Neutrophil (primary cell): ENCODE measurements at regions not wholly inside any gene's neighbourhood (a gene's known extent, or its start where the extent isn't known, plus 50 kb on each side); places are given as distances from the start of the nearest gene placed in this dataset.

ENCODE experiments used
- H3K27ac ChIP-seq: fragments of 200-600 bp; sonication (generic); 2 replicates; pipeline ENCODE4 v1.5.1; 2016; ENCODE audit warnings: mild to moderate bottlenecking, moderate library complexity
- H3K27me3 ChIP-seq: fragments of 200-600 bp; sonication (generic); 2 replicates; pipeline ENCODE4 v1.6.0; 2016; ENCODE audit warnings: mild to moderate bottlenecking
- H3K36me3 ChIP-seq: fragments of 200-600 bp; sonication (generic); 2 replicates; pipeline ENCODE4 v1.5.1; 2017
- H3K4me1 ChIP-seq, 2 experiments: fragments of 200-600 bp in 1 of 2; sonication (generic) in 1 of 2; 1 replicate in 1 of 2; 2 replicates in 1 of 2; pipeline versions ENCODE4 v1.5.1 to v1.6.1; 2013 to 2016; ENCODE audit warnings: low read depth in 1 of 2, low read length in 1 of 2, mild to moderate bottlenecking in 1 of 2, moderate library complexity in 1 of 2; ENCODE audit not compliant: control insufficient read depth in 1 of 2, insufficient read depth in 1 of 2
- H3K4me3 ChIP-seq, 2 experiments: fragments of 200-600 bp in 1 of 2; sonication (generic) in 1 of 2; 1 replicate in 1 of 2; 2 replicates in 1 of 2; pipeline ENCODE4 v1.5.1; 2013 to 2016; ENCODE audit warnings: low read depth in 1 of 2, low read length in 1 of 2, mild to moderate bottlenecking in 1 of 2, moderate library complexity in 1 of 2
- H3K9me3 ChIP-seq: fragments of 200-600 bp; sonication (generic); 2 replicates; pipeline ENCODE4 v1.5.1; 2016
- CTCF ChIP-seq: fragments of 200-600 bp; sonication (generic); IDR thresholded peaks from 2 replicates; pipeline ENCODE4 v1.5.1; 2016; ENCODE audit warnings: antibody characterized with exemption

GRCh38 chr5:99814321-99815063, 720.7 kb upstream of the FAM174A start:
- Histone ChIP-seq H3K4me3 (no peak overlapping the region), H3K4me1 (no peaks in the 10 kb centered on the region), H3K9me3 (no peaks in the 10 kb centered on the region), H3K36me3 (no peaks in the 10 kb centered on the region), H3K27ac (no peak overlapping the region), H3K27me3 (no peaks in the 10 kb centered on the region)
- no peak for TF ChIP-seq CTCF

- Histone ChIP-seq H3K4me3 (no peak overlapping the region), H3K27me3 (no peaks in the 10 kb centered on the region), H3K4me1 (no peaks in the 10 kb centered on the region), H3K9me3 (no peaks in the 10 kb centered on the region), H3K36me3 (no peaks in the 10 kb centered on the region), H3K27ac (no peak overlapping the region)
- no peak for TF ChIP-seq CTCF
These were observed 726.4 kb upstream of the FAM174A start for GRCh38 chr5:99808657-99809230.

- H3K27me3 ChIP-seq: no peaks in the 10 kb centered on the region
- no peaks in the 10 kb centered on the region for H3K9me3 ChIP-seq
- no peak overlapping the region for H3K4me3 ChIP-seq
- TF ChIP-seq CTCF: no peak
- H3K4me1 ChIP-seq: no peaks in the 10 kb centered on the region
- no peaks in the 10 kb centered on the region for H3K36me3 ChIP-seq
- H3K27ac ChIP-seq: no peak overlapping the region
These were observed 727.8 kb upstream of the FAM174A start for GRCh38 chr5:99807346-99807745.

GRCh38 chr5:99795031-99795430, 740.1 kb upstream of the FAM174A start:
- H3K27me3 ChIP-seq: no peaks in the 10 kb centered on the region
- no peak for TF ChIP-seq CTCF
- no peaks in the 10 kb centered on the region for H3K4me1 ChIP-seq
- no peaks in the 10 kb centered on the region for H3K9me3 ChIP-seq
- H3K27ac ChIP-seq: no peak overlapping the region
- no peaks in the 10 kb centered on the region for H3K36me3 ChIP-seq
- no peak overlapping the region for H3K4me3 ChIP-seq

GRCh38 chr5:99788482-99788881, 746.7 kb upstream of the FAM174A start:
- Histone ChIP-seq H3K36me3 (no peaks in the 10 kb centered on the region), H3K27me3 (no peaks in the 10 kb centered on the region), H3K27ac (no peak overlapping the region), H3K4me1 (no peaks in the 10 kb centered on the region), H3K4me3 (no peak overlapping the region), H3K9me3 (no peaks in the 10 kb centered on the region)
- no peak for TF ChIP-seq CTCF
